HL-60 (cell line): ENCODE measurements at regions not wholly inside any gene's neighbourhood (a gene's known extent, or its start where the extent isn't known, plus 50 kb on each side); places are given as distances from the start of the nearest gene placed in this dataset.

Source experiments
- DNase-seq, 2 experiments: peaks; one replicate each; pipeline ENCODE4 v3.0.0-alpha.2; 2010 to 2020; ENCODE audit warnings: low read depth in 1 of 2, low spot score in 1 of 2
- H3K27ac ChIP-seq: fragments of 250-450 bp; sonication (Bioruptor Pico); replicated peaks from 2 replicates; pipeline ENCODE4 v1.5.1; 2020; ENCODE audit warnings: mild to moderate bottlenecking, moderate library complexity
- H3K27me3 ChIP-seq: fragments of 250-450 bp; sonication (Bioruptor Pico); 2 replicates; pipeline ENCODE4 v1.5.1; 2021; ENCODE audit warnings: mild to moderate bottlenecking, moderate library complexity; ENCODE audit not compliant: insufficient read depth, poor library complexity, severe bottlenecking
- H3K4me3 ChIP-seq: replicated peaks from 2 replicates; pipeline ENCODE4 v1.5.1; 2011; ENCODE audit warnings: mild to moderate bottlenecking, control low read depth, low read length; ENCODE audit not compliant: insufficient read depth
- GABPA ChIP-seq: IDR thresholded peaks from 2 replicates; pipeline ENCODE4 v1.6.1; 2012; ENCODE audit warnings: low read depth
- POLR2AphosphoS5 ChIP-seq: IDR thresholded peaks from 2 replicates; pipeline ENCODE4 v1.6.1; 2012; ENCODE audit warnings: low read depth
- SPI1 ChIP-seq: IDR thresholded peaks from 2 replicates; pipeline ENCODE4 v1.6.1; 2012; ENCODE audit warnings: low read depth, mild to moderate bottlenecking, borderline replicate concordance
- TF ChIP-seq, protein P1 (sequence below): IDR thresholded peaks from one replicate; pipeline ENCODE4 v1.5.1; 2011; ENCODE audit warnings: low read length, control low read depth, inconsistent platforms; ENCODE audit not compliant: insufficient read depth
- TF ChIP-seq, protein P2 (sequence below): IDR thresholded peaks from 2 replicates; pipeline ENCODE4 v1.6.1; 2012; ENCODE audit warnings: low read depth; ENCODE audit not compliant: insufficient replicate concordance

DNA sequence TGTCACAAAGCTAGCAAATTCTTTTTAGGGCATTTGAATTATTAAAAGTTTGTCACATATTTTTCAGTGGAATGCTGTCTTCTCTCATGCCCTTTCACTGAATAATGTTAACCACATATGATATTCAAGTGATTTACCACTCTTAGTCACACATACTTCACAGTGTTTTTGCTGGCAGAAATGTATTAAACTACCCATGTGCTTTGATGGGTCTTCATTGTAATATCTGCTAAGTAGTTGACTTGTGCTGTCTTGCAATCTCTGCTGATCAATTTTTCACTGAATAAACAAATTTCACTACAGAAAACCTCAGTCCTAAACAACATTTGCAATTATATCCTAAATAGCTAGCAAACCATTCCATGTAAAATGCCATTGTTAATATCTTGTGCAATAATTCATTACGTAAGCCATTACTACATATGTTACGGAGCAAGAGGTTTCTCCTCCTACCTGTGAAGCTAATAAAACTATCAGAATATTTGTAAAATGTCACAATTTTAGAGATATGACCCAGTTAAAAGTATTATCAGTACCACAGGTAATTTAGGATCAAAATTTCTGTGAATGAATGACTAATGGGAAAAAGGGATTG, 64.6 kb upstream of the LMO3 start:
- TF ChIP-seq, protein P1, sequence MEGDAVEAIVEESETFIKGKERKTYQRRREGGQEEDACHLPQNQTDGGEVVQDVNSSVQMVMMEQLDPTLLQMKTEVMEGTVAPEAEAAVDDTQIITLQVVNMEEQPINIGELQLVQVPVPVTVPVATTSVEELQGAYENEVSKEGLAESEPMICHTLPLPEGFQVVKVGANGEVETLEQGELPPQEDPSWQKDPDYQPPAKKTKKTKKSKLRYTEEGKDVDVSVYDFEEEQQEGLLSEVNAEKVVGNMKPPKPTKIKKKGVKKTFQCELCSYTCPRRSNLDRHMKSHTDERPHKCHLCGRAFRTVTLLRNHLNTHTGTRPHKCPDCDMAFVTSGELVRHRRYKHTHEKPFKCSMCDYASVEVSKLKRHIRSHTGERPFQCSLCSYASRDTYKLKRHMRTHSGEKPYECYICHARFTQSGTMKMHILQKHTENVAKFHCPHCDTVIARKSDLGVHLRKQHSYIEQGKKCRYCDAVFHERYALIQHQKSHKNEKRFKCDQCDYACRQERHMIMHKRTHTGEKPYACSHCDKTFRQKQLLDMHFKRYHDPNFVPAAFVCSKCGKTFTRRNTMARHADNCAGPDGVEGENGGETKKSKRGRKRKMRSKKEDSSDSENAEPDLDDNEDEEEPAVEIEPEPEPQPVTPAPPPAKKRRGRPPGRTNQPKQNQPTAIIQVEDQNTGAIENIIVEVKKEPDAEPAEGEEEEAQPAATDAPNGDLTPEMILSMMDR = no peak
- no peak for TF ChIP-seq GABPA
- no peak for TF ChIP-seq POLR2AphosphoS5
- no peak for TF ChIP-seq SPI1
- TF ChIP-seq, protein P2, sequence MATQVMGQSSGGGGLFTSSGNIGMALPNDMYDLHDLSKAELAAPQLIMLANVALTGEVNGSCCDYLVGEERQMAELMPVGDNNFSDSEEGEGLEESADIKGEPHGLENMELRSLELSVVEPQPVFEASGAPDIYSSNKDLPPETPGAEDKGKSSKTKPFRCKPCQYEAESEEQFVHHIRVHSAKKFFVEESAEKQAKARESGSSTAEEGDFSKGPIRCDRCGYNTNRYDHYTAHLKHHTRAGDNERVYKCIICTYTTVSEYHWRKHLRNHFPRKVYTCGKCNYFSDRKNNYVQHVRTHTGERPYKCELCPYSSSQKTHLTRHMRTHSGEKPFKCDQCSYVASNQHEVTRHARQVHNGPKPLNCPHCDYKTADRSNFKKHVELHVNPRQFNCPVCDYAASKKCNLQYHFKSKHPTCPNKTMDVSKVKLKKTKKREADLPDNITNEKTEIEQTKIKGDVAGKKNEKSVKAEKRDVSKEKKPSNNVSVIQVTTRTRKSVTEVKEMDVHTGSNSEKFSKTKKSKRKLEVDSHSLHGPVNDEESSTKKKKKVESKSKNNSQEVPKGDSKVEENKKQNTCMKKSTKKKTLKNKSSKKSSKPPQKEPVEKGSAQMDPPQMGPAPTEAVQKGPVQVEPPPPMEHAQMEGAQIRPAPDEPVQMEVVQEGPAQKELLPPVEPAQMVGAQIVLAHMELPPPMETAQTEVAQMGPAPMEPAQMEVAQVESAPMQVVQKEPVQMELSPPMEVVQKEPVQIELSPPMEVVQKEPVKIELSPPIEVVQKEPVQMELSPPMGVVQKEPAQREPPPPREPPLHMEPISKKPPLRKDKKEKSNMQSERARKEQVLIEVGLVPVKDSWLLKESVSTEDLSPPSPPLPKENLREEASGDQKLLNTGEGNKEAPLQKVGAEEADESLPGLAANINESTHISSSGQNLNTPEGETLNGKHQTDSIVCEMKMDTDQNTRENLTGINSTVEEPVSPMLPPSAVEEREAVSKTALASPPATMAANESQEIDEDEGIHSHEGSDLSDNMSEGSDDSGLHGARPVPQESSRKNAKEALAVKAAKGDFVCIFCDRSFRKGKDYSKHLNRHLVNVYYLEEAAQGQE = no peak
- H3K27ac ChIP-seq = no peak overlapping the region
- no peak for DNase-seq
- H3K27me3 ChIP-seq = no peaks in the 10 kb centered on the region
- H3K4me3 ChIP-seq = no peak overlapping the region

DNA sequence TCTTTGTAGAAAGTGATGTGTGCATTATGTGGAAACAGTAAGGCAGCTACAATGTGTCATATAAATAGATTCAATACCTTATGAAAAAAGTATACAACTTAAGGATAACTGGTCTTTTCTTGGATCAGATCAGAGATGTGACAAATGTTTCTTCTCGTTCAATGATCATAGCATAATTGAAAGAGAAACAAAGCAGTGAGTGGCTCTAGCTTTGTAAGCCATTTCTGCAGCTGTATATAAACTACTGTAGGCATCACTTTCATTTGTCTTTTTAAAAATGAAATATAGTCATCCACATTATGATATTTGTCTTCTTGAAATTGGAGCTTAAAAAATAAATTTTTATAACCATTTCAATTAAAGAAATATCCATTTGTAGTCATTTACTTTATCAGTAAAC, 63.8 kb upstream of the LMO3 start:
- Histone ChIP-seq H3K4me3 (no peak overlapping the region), H3K27me3 (no peaks in the 10 kb centered on the region), H3K27ac (no peak overlapping the region)
- TF ChIP-seq, protein P2 = no peak
- TF ChIP-seq GABPA (no peak), SPI1 (no peak), POLR2AphosphoS5 (no peak)
- TF ChIP-seq, protein P1 = no peak
- no peak for DNase-seq

DNA sequence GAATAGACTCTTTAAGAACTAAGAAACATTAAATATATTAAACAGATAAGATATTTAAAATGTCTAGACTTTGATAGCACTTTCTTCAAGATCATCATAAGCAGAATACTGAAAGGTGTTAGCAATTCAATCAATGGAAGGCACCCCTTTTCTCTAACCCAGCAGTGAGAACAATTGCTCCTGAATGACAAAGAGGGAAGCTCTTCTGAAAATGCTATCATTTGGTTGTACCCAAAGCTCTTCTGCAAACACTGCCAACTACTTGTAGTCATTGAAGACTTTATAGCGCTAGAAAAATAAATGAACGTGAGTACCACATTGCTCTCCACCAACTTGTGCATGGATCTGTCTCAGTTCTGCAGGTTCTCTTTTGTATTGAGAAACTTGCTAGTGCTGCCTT, 62.2 kb upstream of the LMO3 start:
- DNase-seq = no peak
- Histone ChIP-seq H3K4me3 (no peak overlapping the region), H3K27me3 (no peaks in the 10 kb centered on the region), H3K27ac (no peak overlapping the region)
- TF ChIP-seq, protein P1 = no peak
- no peak for TF ChIP-seq GABPA
- TF ChIP-seq POLR2AphosphoS5 = no peak
- TF ChIP-seq, protein P2 = no peak
- TF ChIP-seq SPI1 = no peak
